ENCODE measurements at regions not wholly inside any gene's neighbourhood (a gene's known extent, or its start where the extent isn't known, plus 50 kb on each side); places are given as distances from the start of the nearest gene placed in this dataset.

DNA sequence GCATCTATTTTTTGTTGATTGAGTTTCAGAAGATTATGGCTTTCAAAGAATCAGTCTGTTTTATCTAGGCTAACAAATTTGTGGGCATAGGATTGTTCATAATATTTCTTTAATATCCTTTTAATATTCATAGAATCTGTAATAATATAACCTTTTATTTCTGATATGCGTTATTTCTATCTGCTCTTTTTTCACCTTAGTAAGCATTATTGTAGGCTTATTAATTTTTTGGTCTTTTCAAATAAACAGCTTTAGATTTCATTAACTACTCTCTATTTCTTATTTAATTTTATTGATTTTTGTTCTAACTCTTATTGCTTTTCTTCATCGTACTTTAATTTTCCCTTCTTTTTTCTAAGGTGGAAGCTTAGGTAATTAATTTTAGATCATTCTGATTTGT is 1614.4 kb upstream of the DDX18 start:
- no peaks in the 10 kb centered on the region for H3K4me1 Mint-ChIP-seq

DNA sequence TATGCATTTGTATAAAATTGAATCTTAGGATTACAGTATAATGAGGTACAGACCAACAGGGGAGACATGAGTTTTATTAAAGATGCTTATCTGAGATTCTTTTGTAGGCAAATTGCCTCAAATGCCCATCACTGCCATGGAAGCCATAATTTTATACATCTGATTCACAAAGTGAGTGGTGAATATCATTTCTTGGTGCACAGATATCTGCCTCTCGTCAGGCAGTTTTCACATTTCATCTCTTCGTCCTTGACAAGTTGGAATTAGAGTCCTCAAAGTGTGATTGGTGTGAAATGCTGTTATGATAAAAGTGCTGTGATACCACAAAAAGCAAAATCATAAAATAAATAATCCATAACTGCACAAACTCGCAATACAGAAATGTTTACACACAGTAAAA is 1602.8 kb upstream of the DDX18 start:
- H3K4me1 Mint-ChIP-seq, result no peaks in the 10 kb centered on the region

More for the DNA sequence above, 1614.4 kb upstream of the DDX18 start:
- TF ChIP-seq, protein P1, sequence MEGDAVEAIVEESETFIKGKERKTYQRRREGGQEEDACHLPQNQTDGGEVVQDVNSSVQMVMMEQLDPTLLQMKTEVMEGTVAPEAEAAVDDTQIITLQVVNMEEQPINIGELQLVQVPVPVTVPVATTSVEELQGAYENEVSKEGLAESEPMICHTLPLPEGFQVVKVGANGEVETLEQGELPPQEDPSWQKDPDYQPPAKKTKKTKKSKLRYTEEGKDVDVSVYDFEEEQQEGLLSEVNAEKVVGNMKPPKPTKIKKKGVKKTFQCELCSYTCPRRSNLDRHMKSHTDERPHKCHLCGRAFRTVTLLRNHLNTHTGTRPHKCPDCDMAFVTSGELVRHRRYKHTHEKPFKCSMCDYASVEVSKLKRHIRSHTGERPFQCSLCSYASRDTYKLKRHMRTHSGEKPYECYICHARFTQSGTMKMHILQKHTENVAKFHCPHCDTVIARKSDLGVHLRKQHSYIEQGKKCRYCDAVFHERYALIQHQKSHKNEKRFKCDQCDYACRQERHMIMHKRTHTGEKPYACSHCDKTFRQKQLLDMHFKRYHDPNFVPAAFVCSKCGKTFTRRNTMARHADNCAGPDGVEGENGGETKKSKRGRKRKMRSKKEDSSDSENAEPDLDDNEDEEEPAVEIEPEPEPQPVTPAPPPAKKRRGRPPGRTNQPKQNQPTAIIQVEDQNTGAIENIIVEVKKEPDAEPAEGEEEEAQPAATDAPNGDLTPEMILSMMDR (conservative IDR thresholded peaks at IDR 0.05), result no peak
- no peaks in the 10 kb centered on the region for H3K27me3 Mint-ChIP-seq (ENCODE audit: low read depth)
- no peak for DNase-seq (ENCODE audit: low read depth, low spot score)
- H3K4me3 Mint-ChIP-seq, result no peak overlapping the region
- peaks cover 3% of the 10 kb centered on the region for H3K36me3 Mint-ChIP-seq (ENCODE audit: low read depth)
- H3K27ac Mint-ChIP-seq (ENCODE audit: unreplicated experiment), result no peak overlapping the region
- peaks cover 10% of the 10 kb centered on the region for H3K9me3 Mint-ChIP-seq

DNA sequence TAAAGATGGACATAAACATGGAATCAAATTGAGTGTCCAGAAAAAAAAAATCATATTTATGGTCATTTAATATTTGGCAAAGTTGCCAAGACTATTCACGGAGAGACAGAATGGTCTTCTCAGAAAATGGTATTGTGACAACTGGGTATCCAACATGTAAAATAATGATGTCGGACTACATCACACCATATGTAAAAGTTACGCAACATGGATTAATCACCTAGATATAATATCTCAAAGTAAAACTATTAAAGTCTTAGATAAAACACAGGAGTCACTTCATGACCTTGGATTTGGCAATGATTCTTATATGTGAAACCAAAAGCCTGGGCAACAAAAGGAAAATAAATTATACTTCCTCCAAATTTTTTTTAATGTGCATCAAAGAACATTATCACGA is 1591.7 kb upstream of the DDX18 start:
- peaks cover 3% of the 10 kb centered on the region for H3K9me3 Mint-ChIP-seq
- no peaks in the 10 kb centered on the region for H3K36me3 Mint-ChIP-seq (ENCODE audit: low read depth)
- TF ChIP-seq, protein P1 (conservative IDR thresholded peaks at IDR 0.05), result no peak
- no peak overlapping the region for H3K4me3 Mint-ChIP-seq
- no peaks in the 10 kb centered on the region for H3K27me3 Mint-ChIP-seq (ENCODE audit: low read depth)
- no peaks in the 10 kb centered on the region for H3K4me1 Mint-ChIP-seq
- H3K27ac Mint-ChIP-seq (ENCODE audit: unreplicated experiment), result no peak overlapping the region
- DNase-seq (ENCODE audit: low read depth, low spot score), result no peak

More for the DNA sequence above, 1602.8 kb upstream of the DDX18 start:
- Mint-ChIP-seq H3K4me3 (no peak overlapping the region), H3K9me3 (no peaks in the 10 kb centered on the region), H3K36me3 (ENCODE audit: low read depth) (no peaks in the 10 kb centered on the region), H3K27ac (ENCODE audit: unreplicated experiment) (no peak overlapping the region), H3K27me3 (ENCODE audit: low read depth) (peaks cover 2% of the 10 kb centered on the region)
- no peak for DNase-seq (ENCODE audit: low read depth, low spot score)
- TF ChIP-seq, protein P1 (conservative IDR thresholded peaks at IDR 0.05), result no peak

DNA sequence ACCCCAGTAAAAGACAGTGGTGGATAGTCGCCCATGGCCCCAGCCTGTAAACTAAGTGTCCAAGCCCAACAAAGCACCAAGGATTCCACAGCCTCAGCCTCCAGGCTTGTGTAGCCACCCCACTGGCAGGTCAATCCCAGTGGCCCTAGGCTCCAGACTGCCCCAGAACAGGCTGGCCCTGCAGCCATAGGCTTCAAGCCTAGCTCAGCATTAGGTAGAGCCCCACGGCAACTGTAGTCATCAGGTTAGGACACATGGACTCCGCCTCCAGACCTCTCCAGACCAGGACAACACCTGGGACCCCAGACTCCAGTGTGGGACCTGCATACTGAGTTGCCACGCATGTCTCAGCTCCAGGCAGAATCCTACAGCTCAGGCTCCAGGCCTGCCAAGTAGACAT is 1590.6 kb upstream of the DDX18 start:
- Mint-ChIP-seq H3K36me3 (ENCODE audit: low read depth) (no peaks in the 10 kb centered on the region), H3K4me3 (no peak overlapping the region), H3K27ac (ENCODE audit: unreplicated experiment) (no peak overlapping the region), H3K9me3 (peaks cover 3% of the 10 kb centered on the region), H3K27me3 (ENCODE audit: low read depth) (no peaks in the 10 kb centered on the region), H3K4me1 (no peaks in the 10 kb centered on the region)
- DNase-seq (ENCODE audit: low read depth, low spot score), result no peak
- TF ChIP-seq, protein P1 (conservative IDR thresholded peaks at IDR 0.05), result no peak

DNA sequence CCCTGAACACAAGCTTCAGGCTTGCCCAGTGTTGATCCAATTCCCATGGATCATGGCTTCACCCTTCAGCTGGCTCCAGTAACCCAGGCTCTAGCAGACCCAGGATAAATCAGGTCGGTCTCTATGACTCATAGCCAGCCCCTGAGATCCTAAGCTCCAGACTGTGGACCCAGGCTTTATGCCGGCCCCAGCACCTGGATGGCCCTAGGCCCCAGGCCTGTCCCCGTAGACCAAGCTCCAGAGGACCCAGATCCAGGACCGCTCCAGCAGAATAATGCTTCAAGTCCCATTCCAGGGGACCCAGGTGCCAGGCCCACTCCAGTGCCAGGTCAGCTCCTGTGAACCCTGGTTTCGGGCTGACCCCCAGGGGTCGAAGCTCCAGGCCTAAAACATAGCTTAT is 1589.9 kb upstream of the DDX18 start:
- no peaks in the 10 kb centered on the region for H3K36me3 Mint-ChIP-seq (ENCODE audit: low read depth)
- DNase-seq (ENCODE audit: low read depth, low spot score), result no peak
- H3K27ac Mint-ChIP-seq (ENCODE audit: unreplicated experiment), result no peak overlapping the region
- H3K9me3 Mint-ChIP-seq, result peaks cover 3% of the 10 kb centered on the region
- TF ChIP-seq, protein P1 (conservative IDR thresholded peaks at IDR 0.05), result no peak
- H3K4me1 Mint-ChIP-seq, result no peaks in the 10 kb centered on the region
- no peaks in the 10 kb centered on the region for H3K27me3 Mint-ChIP-seq (ENCODE audit: low read depth)
- no peak overlapping the region for H3K4me3 Mint-ChIP-seq

DNA sequence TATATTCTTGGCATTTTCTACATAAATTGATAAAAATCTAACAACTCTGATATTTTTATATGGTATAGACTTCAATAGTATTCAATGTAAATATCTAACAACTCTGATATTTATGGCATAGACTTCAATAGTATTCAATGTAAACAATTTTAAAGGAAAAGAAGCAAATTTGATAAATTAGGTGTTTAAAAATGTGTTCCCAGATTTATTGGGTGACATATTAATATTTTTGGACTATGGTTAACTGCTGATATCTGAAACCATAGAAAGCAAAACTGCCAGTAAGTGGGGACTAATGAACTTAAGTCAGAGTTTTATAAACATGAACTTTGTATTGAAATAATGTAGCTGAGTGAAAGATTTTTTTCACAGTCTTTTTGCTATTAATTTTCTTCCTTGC is 1576.0 kb upstream of the DDX18 start:
- Mint-ChIP-seq H3K4me3 (no peak overlapping the region), H3K36me3 (ENCODE audit: low read depth) (no peaks in the 10 kb centered on the region), H3K27me3 (ENCODE audit: low read depth) (no peaks in the 10 kb centered on the region), H3K27ac (ENCODE audit: unreplicated experiment) (no peak overlapping the region), H3K9me3 (peaks cover 11% of the 10 kb centered on the region), H3K4me1 (no peaks in the 10 kb centered on the region)
- no peak for DNase-seq (ENCODE audit: low read depth, low spot score)
- TF ChIP-seq, protein P1 (conservative IDR thresholded peaks at IDR 0.05), result no peak
